ENCODE measurements at regions not wholly inside any gene's neighbourhood (a gene's known extent, or its start where the extent isn't known, plus 50 kb on each side); places are given as distances from the start of the nearest gene placed in this dataset.

GRCh38 chr18:73887801-73888200 lies 259.8 kb downstream of the FBXO15 start:
- no peak overlapping the region for H3K27ac ChIP-seq
- no peak for TF ChIP-seq CTCF (conservative IDR thresholded peaks at IDR 0.05)

- H3K27ac ChIP-seq = no peak overlapping the region
- no peak for TF ChIP-seq CTCF (conservative IDR thresholded peaks at IDR 0.05)
Measured at GRCh38 chr18:73884868-73885267, 262.8 kb downstream of the FBXO15 start.

DNA sequence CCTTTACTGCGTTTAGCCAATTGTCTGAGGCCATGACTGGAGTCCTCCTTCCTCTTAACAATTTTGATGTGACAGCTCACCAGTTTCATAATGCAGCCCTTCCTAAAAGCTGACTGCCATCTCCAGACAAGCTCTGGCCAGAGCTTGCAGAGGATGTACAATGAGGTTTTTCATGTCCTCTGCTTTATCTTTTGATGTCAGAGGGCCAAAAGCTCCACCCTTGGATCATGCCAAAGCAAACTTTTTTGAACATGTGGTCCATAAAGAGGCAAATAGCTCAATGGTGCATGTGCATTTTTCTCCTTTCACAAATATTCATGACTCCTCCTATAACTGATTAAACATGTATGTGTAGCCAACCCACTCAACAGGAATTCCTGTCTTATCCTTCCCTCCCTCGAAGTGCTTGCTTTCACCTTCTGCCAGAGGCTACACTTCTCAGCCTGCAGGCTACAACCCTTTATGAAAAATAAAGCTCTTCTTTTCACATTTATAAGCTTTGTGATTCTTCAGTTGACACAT lies 266.2 kb downstream of the FBXO15 start:
- no peak for TF ChIP-seq CTCF (conservative IDR thresholded peaks at IDR 0.05)
- no peak overlapping the region for H3K27ac ChIP-seq

DNA sequence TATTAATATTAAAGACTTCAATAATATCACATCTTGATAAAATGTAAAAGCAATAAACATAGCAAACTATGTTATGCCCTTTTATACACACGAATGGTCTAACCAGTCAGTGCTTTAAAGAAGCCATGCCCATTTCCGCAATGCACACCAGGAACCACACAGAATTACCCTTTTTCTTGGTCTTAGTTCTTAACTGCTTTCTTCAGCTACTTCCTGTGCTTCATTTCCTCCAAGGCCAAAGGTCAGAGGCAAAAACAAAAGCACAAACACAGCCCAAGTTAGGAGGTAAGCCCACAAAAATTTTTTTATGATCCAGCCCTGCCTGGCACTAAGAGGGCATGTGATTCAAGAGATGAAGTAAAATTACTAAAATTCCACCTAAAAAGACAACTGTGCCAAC lies 267.2 kb downstream of the FBXO15 start:
- H3K27ac ChIP-seq = no peak overlapping the region
- no peak for TF ChIP-seq CTCF (conservative IDR thresholded peaks at IDR 0.05)

- no peak for TF ChIP-seq CTCF (conservative IDR thresholded peaks at IDR 0.05)
- no peak overlapping the region for H3K27ac ChIP-seq
Measured at GRCh38 chr18:73879766-73880165, 267.9 kb downstream of the FBXO15 start.

DNA sequence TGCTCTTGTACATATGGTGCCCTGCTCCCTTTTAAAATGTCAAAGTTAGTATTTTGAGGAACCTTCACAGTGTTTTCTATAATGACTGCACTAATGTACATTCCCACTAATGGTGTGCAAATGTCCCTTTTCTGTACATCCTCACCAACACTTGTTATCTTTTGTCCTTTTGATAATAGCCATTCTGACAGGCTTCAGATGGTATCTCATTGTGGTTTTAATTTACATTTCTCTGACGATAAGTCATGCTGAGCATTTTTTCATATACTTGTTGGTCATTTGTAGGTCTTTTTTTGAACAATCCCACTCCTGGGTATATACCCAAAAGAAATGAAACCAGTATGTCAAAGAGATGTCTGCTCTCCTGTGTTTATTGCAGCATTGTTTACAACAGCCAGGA lies 268.3 kb downstream of the FBXO15 start:
- no peak for TF ChIP-seq CTCF (conservative IDR thresholded peaks at IDR 0.05)
- H3K27ac ChIP-seq = no peak overlapping the region

DNA sequence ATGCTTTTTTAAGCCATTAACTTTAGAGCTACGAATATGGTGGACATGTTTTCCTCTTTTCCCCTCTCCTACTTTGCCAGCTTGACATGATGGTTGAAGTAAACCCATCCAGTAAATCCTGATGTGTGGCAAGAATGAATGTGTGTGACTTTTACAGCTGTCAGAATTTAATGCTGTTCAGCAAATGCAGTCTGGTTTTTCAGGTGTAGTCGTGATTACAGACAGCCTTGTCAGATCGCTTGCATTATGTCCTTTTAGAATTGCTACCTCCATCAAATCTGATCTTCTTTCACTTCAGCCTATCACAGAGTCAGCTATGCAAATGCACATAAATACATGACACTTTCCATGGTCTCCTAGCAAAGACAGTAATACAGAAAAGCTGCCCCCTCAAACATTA lies 278.5 kb downstream of the FBXO15 start:
- no peak for TF ChIP-seq CTCF (conservative IDR thresholded peaks at IDR 0.05)

More for the DNA sequence above, 278.5 kb downstream of the FBXO15 start:
- H3K27ac ChIP-seq = no peak overlapping the region
